ENCODE measurements at regions not wholly inside any gene's neighbourhood (a gene's known extent, or its start where the extent isn't known, plus 50 kb on each side); places are given as distances from the start of the nearest gene placed in this dataset.

GRCh38 chr4:111837761-111838160 lies 307.5 kb upstream of the FAM241A start:
- Histone ChIP-seq H3K27ac (no peak overlapping the region), H3K4me3 (no peak overlapping the region)
- no peak for DNase-seq (ENCODE audit: low spot score)
- TF ChIP-seq CTCF (IDR thresholded peaks at IDR 0.05) = no peak

GRCh38 chr4:111838406-111838930 lies 306.8 kb upstream of the FAM241A start:
- no peak for DNase-seq (ENCODE audit: low spot score)
- H3K27ac ChIP-seq = no peak overlapping the region
- no peak for TF ChIP-seq CTCF (IDR thresholded peaks at IDR 0.05)
- no peak overlapping the region for H3K4me3 ChIP-seq

GRCh38 chr4:111839141-111839540 lies 306.1 kb upstream of the FAM241A start:
- Histone ChIP-seq H3K4me3 (no peak overlapping the region), H3K27ac (no peak overlapping the region)
- no peak for DNase-seq (ENCODE audit: low spot score)
- no peak for TF ChIP-seq CTCF (IDR thresholded peaks at IDR 0.05)

GRCh38 chr4:111842336-111842735 lies 302.9 kb upstream of the FAM241A start:
- Histone ChIP-seq H3K27ac (no peak overlapping the region), H3K4me3 (no peak overlapping the region)
- DNase-seq (ENCODE audit: low spot score) = no peak
- no peak for TF ChIP-seq CTCF (IDR thresholded peaks at IDR 0.05)

GRCh38 chr4:111847296-111848008 lies 297.8 kb upstream of the FAM241A start:
- no peak for TF ChIP-seq CTCF (IDR thresholded peaks at IDR 0.05)
- H3K4me3 ChIP-seq = no peak overlapping the region
- H3K27ac ChIP-seq = no peak overlapping the region
- DNase-seq (ENCODE audit: low spot score) = no peak

- no peak overlapping the region for H3K27ac ChIP-seq
- no peak overlapping the region for H3K4me3 ChIP-seq
- TF ChIP-seq CTCF (IDR thresholded peaks at IDR 0.05) = no peak
- no peak for DNase-seq (ENCODE audit: low spot score)
Measured at GRCh38 chr4:111849746-111850284, 295.4 kb upstream of the FAM241A start.
